ENCODE measurements at regions not wholly inside any gene's neighbourhood (a gene's known extent, or its start where the extent isn't known, plus 50 kb on each side); places are given as distances from the start of the nearest gene placed in this dataset.

DNA sequence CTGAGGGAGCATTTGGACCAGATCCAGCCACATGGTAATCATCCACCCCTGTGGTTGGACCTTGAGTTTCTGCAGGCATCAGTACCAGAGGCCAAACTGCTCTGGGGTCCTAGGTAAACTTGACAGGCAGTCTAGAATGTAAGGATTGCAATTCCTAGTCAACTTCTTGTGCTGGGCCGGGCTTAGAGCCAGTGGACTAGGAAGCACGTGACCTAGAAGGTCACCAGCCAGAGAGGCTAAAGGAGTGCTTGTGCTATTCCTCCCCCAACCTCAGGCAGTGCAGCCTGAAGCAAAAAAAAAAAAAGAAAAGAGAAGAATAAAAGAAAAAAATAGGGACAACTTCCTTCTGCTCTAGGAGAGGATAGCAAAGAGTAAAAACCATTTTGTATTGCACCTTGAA lies 406.2 kb upstream of the FTMT start:
- TF ChIP-seq, protein P1, sequence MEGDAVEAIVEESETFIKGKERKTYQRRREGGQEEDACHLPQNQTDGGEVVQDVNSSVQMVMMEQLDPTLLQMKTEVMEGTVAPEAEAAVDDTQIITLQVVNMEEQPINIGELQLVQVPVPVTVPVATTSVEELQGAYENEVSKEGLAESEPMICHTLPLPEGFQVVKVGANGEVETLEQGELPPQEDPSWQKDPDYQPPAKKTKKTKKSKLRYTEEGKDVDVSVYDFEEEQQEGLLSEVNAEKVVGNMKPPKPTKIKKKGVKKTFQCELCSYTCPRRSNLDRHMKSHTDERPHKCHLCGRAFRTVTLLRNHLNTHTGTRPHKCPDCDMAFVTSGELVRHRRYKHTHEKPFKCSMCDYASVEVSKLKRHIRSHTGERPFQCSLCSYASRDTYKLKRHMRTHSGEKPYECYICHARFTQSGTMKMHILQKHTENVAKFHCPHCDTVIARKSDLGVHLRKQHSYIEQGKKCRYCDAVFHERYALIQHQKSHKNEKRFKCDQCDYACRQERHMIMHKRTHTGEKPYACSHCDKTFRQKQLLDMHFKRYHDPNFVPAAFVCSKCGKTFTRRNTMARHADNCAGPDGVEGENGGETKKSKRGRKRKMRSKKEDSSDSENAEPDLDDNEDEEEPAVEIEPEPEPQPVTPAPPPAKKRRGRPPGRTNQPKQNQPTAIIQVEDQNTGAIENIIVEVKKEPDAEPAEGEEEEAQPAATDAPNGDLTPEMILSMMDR (IDR thresholded peaks at IDR 0.05): no peak
- TF ChIP-seq EZH2 (IDR thresholded peaks at IDR 0.05; ENCODE audit: borderline replicate concordance, insufficient read depth, low read depth, low read length, poor library complexity, severe bottlenecking): no peak

Measured in B cell (primary cell).